GM21526 (cell line): ENCODE measurements at regions not wholly inside any gene's neighbourhood (a gene's known extent, or its start where the extent isn't known, plus 50 kb on each side); places are given as distances from the start of the nearest gene placed in this dataset.

ENCODE experiments used
- ATAC-seq: cut with Tn5 transposase; IDR thresholded peaks from one replicate; pipeline ENCODE4 v1.9.1; 2021; ENCODE audit warnings: moderate library complexity; ENCODE audit not compliant: unreplicated experiment, low FRiP score

- no peak for ATAC-seq
These were observed 771.2 kb upstream of the LINC00305 start for GRCh38 chr18:64919971-64920570.

- ATAC-seq: no peak
These were observed 770.0 kb upstream of the LINC00305 start for GRCh38 chr18:64918851-64919250.

- ATAC-seq: no peak
These were observed 744.5 kb upstream of the LINC00305 start for GRCh38 chr18:64893349-64893748.

- ATAC-seq: no peak
These were observed 740.1 kb upstream of the LINC00305 start for GRCh38 chr18:64888956-64889355.

DNA sequence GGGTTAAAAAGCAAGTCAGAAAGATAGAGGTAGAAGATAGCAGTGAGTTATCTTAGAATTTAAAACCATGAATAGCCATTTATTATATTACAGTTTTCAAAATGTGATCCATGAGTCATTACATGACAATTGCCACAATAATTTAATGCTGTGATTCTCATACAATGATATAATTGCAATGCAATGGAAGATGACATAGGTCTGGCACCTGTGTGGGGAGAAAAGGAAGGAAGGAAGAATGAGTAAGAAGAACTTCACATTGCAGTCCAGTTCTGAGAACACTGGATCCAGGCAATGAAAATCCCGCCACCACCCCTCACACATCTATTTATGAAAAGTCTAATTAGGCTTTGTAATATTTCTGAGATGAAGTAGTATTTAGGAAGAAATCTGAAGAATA, 738.1 kb upstream of the LINC00305 start:
- ATAC-seq: no peak

DNA sequence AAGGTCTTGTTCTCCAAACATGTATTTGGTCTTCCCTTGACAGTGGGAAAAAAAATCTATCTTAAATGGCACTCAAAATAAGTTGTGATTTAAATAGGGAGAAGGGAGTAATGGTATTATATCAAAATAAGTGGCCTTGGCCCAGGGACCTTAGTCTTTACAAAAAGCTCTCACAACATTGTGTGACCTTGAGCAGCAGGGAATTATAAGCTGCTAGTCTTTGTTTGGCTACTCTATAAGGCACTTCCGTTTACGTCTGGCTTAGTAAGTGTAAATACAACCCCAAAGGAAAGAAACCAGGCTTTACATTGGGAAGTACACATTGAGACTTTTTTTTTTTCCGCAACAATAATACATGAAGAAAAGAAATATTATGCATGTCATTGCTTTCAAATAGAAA, 734.0 kb upstream of the LINC00305 start:
- ATAC-seq: no peak

DNA sequence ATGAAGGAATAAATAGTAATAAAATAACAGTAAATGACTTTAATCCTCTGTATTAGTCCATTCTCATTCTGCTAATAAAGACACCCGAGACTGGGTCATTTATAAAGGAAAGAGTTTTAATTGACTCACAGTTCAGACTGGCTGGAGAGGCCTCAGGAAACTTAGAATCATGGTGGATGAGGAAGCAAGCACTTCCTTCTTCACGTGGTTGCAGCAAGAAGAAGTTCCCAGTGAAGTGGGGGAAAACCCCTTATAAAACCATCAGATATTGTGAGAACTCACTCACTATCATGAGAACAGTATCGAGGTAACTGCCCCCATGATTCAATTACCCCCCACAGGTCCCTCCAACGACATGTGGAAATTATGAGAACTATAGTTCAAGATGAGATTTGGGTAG, 727.9 kb upstream of the LINC00305 start:
- ATAC-seq: no peak

DNA sequence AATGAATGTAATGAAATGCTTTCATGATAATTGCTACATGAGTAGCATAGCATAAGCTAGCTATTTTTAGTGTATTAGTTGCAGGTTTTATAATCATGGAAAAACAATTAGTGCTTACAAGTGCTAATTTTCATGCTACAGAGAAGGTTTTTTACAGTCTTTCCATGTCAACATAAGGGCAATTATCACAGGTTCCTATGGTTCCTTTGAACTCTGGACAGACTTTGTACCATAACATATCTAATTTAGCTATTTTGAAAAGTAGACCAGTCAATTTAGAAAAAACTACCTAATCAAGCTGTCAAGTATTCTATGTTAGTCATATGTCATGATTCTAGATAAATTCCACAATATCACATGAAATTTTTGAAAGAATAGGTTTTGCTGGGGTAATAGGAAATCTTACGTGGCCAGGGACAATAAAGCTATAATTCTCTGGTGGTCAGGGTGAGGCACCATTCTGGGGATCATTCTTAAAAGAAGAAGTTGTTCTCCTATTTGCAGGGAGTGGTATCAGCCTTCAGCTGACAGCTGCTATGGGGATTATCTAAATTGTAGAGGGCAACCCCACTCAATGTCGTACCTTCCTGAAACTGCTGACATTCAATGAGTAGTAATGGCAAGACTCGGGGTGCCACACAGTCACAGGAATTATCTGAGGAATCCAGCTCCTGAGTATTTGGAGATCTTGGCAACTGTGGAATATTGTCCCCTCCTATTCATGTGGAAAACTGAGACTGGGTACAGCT, 724.0 kb upstream of the LINC00305 start:
- no peak for ATAC-seq

DNA sequence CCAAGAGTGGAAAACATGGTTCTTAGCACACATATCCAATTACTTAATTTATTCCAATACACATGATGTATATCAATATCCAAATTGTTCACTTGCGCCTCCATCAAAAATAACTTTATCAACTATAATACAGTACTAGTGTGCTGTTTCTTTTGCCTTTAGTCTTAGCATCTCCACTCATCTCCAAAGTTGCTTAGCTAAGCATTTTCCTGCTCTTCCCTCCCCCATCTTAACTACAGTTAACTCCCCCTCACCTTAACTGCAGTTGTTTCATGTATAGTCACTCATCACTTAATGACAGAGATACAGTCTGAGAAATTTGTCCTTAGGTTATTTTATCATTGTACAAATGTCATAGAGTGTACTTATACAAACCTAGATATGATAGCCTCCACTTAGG, 705.2 kb upstream of the LINC00305 start:
- no peak for ATAC-seq

DNA sequence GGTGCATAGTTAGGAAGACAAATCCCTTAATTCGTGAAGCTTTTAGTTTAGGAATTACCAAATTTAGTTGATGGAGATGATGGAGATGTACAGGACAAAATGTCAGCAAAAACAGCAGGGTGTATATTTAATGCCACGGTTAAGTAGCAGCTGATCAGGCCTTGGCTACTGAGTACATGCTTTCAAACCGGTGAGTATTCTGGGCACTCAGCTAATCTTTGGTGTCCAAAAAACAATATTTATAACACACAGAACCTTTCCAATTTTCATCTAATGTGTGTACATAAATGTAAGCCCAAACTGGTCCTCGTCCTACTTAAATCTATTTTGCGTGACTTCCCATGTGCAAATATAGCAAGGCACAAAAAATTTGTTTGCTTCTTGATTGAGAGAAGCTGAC, 703.4 kb upstream of the LINC00305 start:
- no peak for ATAC-seq

- no peak for ATAC-seq
These were observed 702.8 kb upstream of the LINC00305 start for GRCh38 chr18:64851726-64852125.

GRCh38 chr18:64850791-64851190, 701.9 kb upstream of the LINC00305 start:
- ATAC-seq: no peak

- no peak for ATAC-seq
These were observed 692.2 kb upstream of the LINC00305 start for GRCh38 chr18:64840911-64841701.

DNA sequence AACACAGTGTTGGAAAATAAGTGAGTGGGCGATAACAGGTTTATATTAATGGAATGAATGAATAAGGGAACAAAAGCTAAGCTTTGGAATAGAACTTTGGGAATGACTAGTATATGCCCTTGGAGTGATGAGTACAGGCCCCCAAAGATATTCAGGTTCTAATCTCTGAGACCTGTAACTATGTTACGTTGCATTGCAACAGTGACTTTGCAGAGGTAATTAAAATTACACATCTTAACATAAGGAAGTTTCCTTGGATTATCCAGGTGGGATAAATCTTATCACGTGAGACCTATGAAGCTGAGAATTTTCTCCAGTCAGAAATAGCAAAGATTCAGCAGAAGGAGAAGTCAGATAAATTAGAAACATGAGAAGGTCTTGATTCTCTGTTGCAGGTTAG, 661.5 kb upstream of the LINC00305 start:
- ATAC-seq: no peak

DNA sequence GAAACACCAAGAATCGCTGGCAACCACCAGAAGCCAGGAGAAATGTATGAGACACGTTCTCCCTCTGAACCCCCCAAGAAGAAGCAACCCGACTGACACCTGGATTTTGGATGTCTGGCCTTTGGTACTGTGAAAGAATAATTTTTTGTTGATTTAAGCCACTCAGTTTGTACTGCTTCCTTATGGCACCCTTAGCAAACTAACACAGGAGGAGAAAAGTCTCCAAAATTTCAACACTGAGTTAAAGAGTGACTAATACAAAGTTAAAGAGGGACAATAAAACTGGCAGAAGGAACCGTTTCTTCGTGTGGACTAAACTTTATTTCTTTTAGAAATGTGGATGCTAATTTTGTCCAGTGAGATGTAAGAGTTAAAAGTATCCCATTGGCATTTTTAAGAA, 660.9 kb upstream of the LINC00305 start:
- ATAC-seq: no peak

GRCh38 chr18:64807560-64807959, 658.7 kb upstream of the LINC00305 start:
- ATAC-seq: no peak

- no peak for ATAC-seq
These were observed 657.8 kb upstream of the LINC00305 start for GRCh38 chr18:64806691-64807090.

DNA sequence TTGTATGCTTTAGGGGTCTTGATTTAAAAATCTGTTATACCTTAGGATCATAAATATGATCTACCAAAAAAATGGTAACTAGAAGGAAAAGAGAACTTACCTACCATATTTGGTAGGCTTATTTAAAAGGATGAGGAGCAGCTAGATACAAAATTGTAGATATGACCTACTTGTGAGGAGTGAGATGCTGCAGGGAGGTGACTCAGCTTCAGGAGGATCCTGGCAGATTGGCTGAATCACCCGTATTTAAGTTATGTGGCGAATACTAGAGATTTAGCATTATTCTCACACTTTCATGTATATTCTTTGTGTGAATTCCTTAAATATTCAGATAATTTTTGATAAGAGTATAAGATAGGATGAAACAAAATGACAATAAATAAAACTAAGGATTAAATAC, 657.3 kb upstream of the LINC00305 start:
- no peak for ATAC-seq

GRCh38 chr18:64803471-64803870, 654.6 kb upstream of the LINC00305 start:
- no peak for ATAC-seq

GRCh38 chr18:64800151-64800550, 651.3 kb upstream of the LINC00305 start:
- ATAC-seq: no peak

DNA sequence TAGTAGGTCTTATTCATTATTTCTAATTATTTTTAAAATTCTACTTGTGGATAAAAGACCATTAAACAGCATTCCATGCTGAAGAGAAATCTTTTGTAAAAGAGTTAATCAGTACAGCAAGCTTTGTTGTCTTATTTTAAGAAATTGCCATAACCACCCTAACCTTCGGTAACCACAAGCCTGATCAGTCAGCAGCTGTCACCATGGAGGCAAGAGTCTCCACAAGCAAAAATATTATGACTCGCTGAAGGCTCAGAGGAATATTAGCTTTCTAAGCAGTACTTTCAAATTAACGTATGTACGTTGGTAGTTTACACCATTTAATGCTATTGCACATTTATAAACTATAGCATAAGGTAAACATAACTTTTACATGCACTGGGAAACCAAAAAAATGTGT, 650.5 kb upstream of the LINC00305 start:
- no peak for ATAC-seq

DNA sequence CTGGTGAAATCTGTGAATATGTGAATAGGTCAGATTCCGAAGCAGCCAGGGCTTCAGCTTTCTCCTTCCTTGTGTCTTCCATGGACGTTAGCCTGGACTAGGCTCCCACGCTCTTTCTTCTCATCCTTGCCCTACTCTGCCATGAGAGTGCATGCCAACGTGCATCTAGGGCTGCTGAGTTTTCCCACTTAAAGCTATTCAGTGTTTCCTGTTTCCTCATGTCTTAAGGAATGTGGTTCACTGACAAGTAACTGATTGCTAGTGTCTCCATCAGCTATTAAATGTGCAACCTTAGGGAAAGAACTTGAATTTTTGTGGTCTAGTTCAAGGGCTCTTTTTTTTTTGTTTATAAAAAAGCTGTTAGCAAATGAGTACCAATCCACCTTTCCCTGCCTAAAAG, 642.3 kb upstream of the LINC00305 start:
- no peak for ATAC-seq
